ENCODE measurements at regions not wholly inside any gene's neighbourhood (a gene's known extent, or its start where the extent isn't known, plus 50 kb on each side); places are given as distances from the start of the nearest gene placed in this dataset.

DNA sequence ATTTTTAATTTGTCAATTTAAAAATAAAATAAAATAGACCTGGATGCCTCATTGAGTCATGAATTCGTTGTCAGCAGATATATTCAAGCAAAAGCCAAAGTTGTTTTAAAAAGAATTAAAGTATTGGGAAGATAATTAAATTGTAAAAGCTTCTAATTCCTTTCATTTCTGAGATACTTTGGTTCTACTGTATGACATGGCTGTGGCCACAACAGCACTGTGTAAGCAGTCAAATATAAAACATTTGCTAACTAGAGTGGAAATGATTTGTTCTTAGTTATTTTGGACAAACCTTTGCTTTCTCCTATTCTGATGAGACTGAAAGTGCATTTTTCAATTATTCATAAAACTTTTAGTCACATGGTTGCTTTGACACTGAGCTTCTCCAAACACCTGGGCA lies 143.6 kb upstream of the FAM13C start:
- TF ChIP-seq, protein P1, sequence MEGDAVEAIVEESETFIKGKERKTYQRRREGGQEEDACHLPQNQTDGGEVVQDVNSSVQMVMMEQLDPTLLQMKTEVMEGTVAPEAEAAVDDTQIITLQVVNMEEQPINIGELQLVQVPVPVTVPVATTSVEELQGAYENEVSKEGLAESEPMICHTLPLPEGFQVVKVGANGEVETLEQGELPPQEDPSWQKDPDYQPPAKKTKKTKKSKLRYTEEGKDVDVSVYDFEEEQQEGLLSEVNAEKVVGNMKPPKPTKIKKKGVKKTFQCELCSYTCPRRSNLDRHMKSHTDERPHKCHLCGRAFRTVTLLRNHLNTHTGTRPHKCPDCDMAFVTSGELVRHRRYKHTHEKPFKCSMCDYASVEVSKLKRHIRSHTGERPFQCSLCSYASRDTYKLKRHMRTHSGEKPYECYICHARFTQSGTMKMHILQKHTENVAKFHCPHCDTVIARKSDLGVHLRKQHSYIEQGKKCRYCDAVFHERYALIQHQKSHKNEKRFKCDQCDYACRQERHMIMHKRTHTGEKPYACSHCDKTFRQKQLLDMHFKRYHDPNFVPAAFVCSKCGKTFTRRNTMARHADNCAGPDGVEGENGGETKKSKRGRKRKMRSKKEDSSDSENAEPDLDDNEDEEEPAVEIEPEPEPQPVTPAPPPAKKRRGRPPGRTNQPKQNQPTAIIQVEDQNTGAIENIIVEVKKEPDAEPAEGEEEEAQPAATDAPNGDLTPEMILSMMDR (IDR thresholded peaks at IDR 0.05), result no peak
- no peak for TF ChIP-seq POLR2A (IDR thresholded peaks at IDR 0.05)
- TF ChIP-seq POLR2AphosphoS5 (IDR thresholded peaks at IDR 0.05), result no peak
- TF ChIP-seq EP300 (IDR thresholded peaks at IDR 0.05), result no peak
